K562 (cell line): ENCODE measurements at regions not wholly inside any gene's neighbourhood (a gene's known extent, or its start where the extent isn't known, plus 50 kb on each side); places are given as distances from the start of the nearest gene placed in this dataset.

ENCODE experiments used
- CBX2 ChIP-seq: fragments of 200-600 bp; sonication (generic); IDR thresholded peaks from one replicate; pipeline ENCODE4 v1.6.1; 2012; ENCODE audit warnings: mild to moderate bottlenecking, low read length, inconsistent platforms; ENCODE audit not compliant: insufficient read depth, poor library complexity, severe bottlenecking
- DDX20 ChIP-seq: fragments of 450-650 bp; IDR thresholded peaks from 2 replicates; pipeline ENCODE4 v1.6.1; 2016; ENCODE audit warnings: missing genetic modification characterization, low read depth, mild to moderate bottlenecking, missing compliant biosample characterization, moderate library complexity
- ELF1 ChIP-seq: fragments of 200-800 bp; sonication (Bioruptor generic); IDR thresholded peaks from 2 replicates; pipeline ENCODE4 v1.6.1; 2016; ENCODE audit warnings: missing genetic modification characterization, missing compliant biosample characterization
- EZH2 ChIP-seq: IDR thresholded peaks from 2 replicates; pipeline ENCODE4 v1.6.1; 2012; ENCODE audit warnings: low read depth, mild to moderate bottlenecking, inconsistent platforms, low read length, borderline replicate concordance
- GATAD2B ChIP-seq: fragments of 450-650 bp; IDR thresholded peaks from 2 replicates; pipeline ENCODE4 v1.6.1; 2017; ENCODE audit warnings: mild to moderate bottlenecking, borderline replicate concordance
- KDM1A ChIP-seq, 2 experiments: fragments of 450-650 bp; IDR thresholded peaks; 2 replicates each; pipeline ENCODE4 v1.6.1; 2016; ENCODE audit warnings: mild to moderate bottlenecking in 2 of 2
- KDM2B ChIP-seq: fragments of 250-450 bp; sonication (Bioruptor Pico); IDR thresholded peaks from 2 replicates; pipeline ENCODE4 v1.8.0; 2021; ENCODE audit warnings: mild to moderate bottlenecking, moderate library complexity
- LEF1 ChIP-seq: fragments of 450-650 bp; IDR thresholded peaks from 2 replicates; pipeline ENCODE4 v1.6.1; 2016; ENCODE audit warnings: mild to moderate bottlenecking
- MTA1 ChIP-seq: fragments of 450-650 bp; IDR thresholded peaks from 2 replicates; pipeline ENCODE4 v1.6.1; 2017; ENCODE audit warnings: borderline replicate concordance
- NBN ChIP-seq: fragments of 450-650 bp; IDR thresholded peaks from 2 replicates; pipeline ENCODE4 v1.6.1; 2016; ENCODE audit warnings: low read depth, mild to moderate bottlenecking
- SMAD2 ChIP-seq: fragments of 150-350 bp; IDR thresholded peaks from 2 replicates; pipeline ENCODE4 v1.6.1; 2014; ENCODE audit warnings: low read depth, mild to moderate bottlenecking, low read length
- XRCC3 ChIP-seq: fragments of 450-650 bp; IDR thresholded peaks from 2 replicates; pipeline ENCODE4 v1.6.1; 2017; ENCODE audit warnings: mild to moderate bottlenecking, moderate library complexity
- ZNF212 ChIP-seq: fragments of 450-650 bp; formaldehyde crosslinking; IDR thresholded peaks from 2 replicates; pipeline ENCODE4 v1.4.0; 2020; ENCODE audit warnings: mild to moderate bottlenecking
- ZNF41 ChIP-seq: fragments of 250-450 bp; sonication (Bioruptor Pico); conservative IDR thresholded peaks from 2 replicates; pipeline ENCODE4 v1.4.0; 2020; ENCODE audit warnings: mild to moderate bottlenecking
- TF ChIP-seq, protein P1 (sequence below): fragments of 450-650 bp; IDR thresholded peaks from 2 replicates; pipeline ENCODE4 v1.6.1; 2016; ENCODE audit warnings: low read depth
- TF ChIP-seq, protein P2 (sequence below): fragments of 450-650 bp; IDR thresholded peaks from 2 replicates; pipeline ENCODE4 v1.7.1; 2018; ENCODE audit warnings: mild to moderate bottlenecking, low read depth; ENCODE audit not compliant: partially characterized antibody
- TF ChIP-seq, protein P3 (sequence below): fragments of 450-650 bp; IDR thresholded peaks from 2 replicates; pipeline ENCODE4 v1.6.1; 2016; ENCODE audit warnings: mild to moderate bottlenecking
- TF ChIP-seq, protein P4 (sequence below): fragments of 250-450 bp; sonication (Bioruptor Pico); IDR thresholded peaks from 2 replicates; pipeline ENCODE4 v1.8.0; 2021; ENCODE audit warnings: moderate library complexity, mild to moderate bottlenecking, inconsistent platforms

DNA sequence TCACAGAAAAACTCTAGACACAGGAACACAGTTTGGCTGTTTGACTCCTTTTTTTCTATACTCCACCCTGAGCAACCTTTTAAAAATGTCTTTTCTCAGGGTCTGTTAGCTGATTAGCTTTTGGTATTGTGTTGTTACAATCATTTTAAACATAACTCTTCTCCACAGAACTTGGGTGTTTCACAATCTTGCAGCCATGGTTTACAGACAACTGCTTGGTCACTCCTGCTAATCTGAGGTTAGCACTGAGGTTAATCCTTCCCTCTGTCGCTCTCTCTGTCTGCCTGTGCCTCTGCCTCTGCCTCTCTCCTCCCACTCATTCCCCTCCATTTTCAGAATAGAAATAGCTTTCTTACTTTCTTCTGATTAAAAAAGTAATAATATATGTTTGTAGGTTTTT, 62.4 kb upstream of the ZBED5 start (continued):
- TF ChIP-seq, protein P1, sequence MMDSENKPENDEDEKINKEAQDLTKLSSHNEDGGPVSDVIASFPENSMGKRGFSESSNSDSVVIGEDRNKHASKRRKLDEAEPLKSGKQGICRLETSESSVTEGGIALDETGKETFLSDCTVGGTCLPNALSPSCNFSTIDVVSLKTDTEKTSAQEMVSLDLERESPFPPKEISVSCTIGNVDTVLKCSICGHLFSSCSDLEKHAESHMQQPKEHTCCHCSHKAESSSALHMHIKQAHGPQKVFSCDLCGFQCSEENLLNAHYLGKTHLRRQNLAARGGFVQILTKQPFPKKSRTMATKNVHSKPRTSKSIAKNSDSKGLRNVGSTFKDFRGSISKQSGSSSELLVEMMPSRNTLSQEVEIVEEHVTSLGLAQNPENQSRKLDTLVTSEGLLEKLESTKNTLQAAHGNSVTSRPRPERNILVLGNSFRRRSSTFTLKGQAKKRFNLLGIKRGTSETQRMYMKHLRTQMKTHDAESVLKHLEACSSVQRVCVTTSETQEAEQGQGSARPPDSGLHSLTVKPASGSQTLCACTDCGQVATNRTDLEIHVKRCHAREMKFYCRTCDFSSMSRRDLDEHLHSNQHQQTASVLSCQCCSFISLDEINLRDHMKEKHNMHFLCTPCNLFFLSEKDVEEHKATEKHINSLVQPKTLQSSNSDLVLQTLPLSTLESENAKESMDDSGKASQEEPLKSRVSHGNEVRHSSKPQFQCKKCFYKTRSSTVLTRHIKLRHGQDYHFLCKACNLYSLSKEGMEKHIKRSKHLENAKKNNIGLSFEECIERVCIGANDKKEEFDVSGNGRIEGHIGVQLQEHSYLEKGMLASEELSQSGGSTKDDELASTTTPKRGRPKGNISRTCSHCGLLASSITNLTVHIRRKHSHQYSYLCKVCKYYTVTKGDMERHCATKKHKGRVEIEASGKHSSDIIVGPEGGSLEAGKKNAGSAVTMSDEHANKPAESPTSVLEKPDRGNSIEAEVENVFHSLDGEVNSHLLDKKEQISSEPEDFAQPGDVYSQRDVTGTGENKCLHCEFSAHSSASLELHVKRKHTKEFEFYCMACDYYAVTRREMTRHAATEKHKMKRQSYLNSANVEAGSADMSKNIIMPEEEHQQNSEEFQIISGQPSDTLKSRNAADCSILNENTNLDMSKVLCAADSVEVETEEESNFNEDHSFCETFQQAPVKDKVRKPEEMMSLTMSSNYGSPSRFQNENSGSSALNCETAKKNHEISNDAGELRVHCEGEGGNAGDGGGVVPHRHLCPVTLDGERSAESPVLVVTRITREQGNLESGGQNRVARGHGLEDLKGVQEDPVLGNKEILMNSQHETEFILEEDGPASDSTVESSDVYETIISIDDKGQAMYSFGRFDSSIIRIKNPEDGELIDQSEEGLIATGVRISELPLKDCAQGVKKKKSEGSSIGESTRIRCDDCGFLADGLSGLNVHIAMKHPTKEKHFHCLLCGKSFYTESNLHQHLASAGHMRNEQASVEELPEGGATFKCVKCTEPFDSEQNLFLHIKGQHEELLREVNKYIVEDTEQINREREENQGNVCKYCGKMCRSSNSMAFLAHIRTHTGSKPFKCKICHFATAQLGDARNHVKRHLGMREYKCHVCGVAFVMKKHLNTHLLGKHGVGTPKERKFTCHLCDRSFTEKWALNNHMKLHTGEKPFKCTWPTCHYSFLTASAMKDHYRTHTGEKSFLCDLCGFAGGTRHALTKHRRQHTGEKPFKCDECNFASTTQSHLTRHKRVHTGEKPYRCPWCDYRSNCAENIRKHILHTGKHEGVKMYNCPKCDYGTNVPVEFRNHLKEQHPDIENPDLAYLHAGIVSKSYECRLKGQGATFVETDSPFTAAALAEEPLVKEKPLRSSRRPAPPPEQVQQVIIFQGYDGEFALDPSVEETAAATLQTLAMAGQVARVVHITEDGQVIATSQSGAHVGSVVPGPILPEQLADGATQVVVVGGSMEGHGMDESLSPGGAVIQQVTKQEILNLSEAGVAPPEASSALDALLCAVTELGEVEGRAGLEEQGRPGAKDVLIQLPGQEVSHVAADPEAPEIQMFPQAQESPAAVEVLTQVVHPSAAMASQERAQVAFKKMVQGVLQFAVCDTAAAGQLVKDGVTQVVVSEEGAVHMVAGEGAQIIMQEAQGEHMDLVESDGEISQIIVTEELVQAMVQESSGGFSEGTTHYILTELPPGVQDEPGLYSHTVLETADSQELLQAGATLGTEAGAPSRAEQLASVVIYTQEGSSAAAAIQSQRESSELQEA = no peak
- no peak for TF ChIP-seq SMAD2
- TF ChIP-seq XRCC3 = no peak
- no peak for TF ChIP-seq MTA1
- TF ChIP-seq NBN = peak; percentile 77
- TF ChIP-seq ZNF212 (CRISPR knock-in tag) = no peak
- TF ChIP-seq, protein P2, sequence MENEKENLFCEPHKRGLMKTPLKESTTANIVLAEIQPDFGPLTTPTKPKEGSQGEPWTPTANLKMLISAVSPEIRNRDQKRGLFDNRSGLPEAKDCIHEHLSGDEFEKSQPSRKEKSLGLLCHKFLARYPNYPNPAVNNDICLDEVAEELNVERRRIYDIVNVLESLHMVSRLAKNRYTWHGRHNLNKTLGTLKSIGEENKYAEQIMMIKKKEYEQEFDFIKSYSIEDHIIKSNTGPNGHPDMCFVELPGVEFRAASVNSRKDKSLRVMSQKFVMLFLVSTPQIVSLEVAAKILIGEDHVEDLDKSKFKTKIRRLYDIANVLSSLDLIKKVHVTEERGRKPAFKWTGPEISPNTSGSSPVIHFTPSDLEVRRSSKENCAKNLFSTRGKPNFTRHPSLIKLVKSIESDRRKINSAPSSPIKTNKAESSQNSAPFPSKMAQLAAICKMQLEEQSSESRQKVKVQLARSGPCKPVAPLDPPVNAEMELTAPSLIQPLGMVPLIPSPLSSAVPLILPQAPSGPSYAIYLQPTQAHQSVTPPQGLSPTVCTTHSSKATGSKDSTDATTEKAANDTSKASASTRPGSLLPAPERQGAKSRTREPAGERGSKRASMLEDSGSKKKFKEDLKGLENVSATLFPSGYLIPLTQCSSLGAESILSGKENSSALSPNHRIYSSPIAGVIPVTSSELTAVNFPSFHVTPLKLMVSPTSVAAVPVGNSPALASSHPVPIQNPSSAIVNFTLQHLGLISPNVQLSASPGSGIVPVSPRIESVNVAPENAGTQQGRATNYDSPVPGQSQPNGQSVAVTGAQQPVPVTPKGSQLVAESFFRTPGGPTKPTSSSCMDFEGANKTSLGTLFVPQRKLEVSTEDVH = no peak
- TF ChIP-seq ELF1 (tag) = no peak
- TF ChIP-seq, protein P3, sequence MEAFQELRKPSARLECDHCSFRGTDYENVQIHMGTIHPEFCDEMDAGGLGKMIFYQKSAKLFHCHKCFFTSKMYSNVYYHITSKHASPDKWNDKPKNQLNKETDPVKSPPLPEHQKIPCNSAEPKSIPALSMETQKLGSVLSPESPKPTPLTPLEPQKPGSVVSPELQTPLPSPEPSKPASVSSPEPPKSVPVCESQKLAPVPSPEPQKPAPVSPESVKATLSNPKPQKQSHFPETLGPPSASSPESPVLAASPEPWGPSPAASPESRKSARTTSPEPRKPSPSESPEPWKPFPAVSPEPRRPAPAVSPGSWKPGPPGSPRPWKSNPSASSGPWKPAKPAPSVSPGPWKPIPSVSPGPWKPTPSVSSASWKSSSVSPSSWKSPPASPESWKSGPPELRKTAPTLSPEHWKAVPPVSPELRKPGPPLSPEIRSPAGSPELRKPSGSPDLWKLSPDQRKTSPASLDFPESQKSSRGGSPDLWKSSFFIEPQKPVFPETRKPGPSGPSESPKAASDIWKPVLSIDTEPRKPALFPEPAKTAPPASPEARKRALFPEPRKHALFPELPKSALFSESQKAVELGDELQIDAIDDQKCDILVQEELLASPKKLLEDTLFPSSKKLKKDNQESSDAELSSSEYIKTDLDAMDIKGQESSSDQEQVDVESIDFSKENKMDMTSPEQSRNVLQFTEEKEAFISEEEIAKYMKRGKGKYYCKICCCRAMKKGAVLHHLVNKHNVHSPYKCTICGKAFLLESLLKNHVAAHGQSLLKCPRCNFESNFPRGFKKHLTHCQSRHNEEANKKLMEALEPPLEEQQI = peak; percentile 81
- no peak for TF ChIP-seq KDM2B (CRISPR knock-in tag)
- TF ChIP-seq, protein P4, sequence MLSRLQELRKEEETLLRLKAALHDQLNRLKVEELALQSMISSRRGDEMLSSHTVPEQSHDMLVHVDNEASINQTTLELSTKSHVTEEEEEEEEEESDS (CRISPR knock-in tag) = no peak
- no peak for TF ChIP-seq ZNF41 (CRISPR knock-in tag)
- no peak for TF ChIP-seq CBX2
- TF ChIP-seq GATAD2B = no peak
- TF ChIP-seq LEF1 = peak; percentile 93
- TF ChIP-seq KDM1A (IDR thresholded peaks at IDR 0.05) = peak; percentile 87 to 88
- no peak for TF ChIP-seq DDX20 (tag)
- TF ChIP-seq EZH2 = no peak
